VCaP (cell line): ENCODE measurements at regions not wholly inside any gene's neighbourhood (a gene's known extent, or its start where the extent isn't known, plus 50 kb on each side); places are given as distances from the start of the nearest gene placed in this dataset.
A peak's percentile ranks its signal among the peaks of the same experiment; 100 is the strongest.

ENCODE experiments used
- H3K27ac ChIP-seq: fragments of 450-650 bp; 2 replicates; pipeline ENCODE4 v1.5.1; 2017
- CTCF ChIP-seq: fragments of 450-650 bp; conservative IDR thresholded peaks from 2 replicates; pipeline ENCODE4 v1.5.1; 2017; ENCODE audit warnings: mild to moderate bottlenecking, moderate library complexity

GRCh38 chr11:43034341-43034740 lies 277.5 kb upstream of the API5 start:
- H3K27ac ChIP-seq: no peak overlapping the region
- TF ChIP-seq CTCF: no peak

GRCh38 chr11:43035086-43035485 lies 276.7 kb upstream of the API5 start:
- no peak for TF ChIP-seq CTCF
- no peak overlapping the region for H3K27ac ChIP-seq

- no peak overlapping the region for H3K27ac ChIP-seq
- TF ChIP-seq CTCF: no peak
Measured at GRCh38 chr11:43053638-43054412, 258.0 kb upstream of the API5 start.

GRCh38 chr11:43067681-43068080 lies 244.1 kb upstream of the API5 start:
- no peak overlapping the region for H3K27ac ChIP-seq
- no peak for TF ChIP-seq CTCF

GRCh38 chr11:43071338-43071737 lies 240.5 kb upstream of the API5 start:
- no peak overlapping the region for H3K27ac ChIP-seq
- TF ChIP-seq CTCF: no peak

GRCh38 chr11:43072096-43072495 lies 239.7 kb upstream of the API5 start:
- peak overlapping the region; percentile 42 for H3K27ac ChIP-seq
- TF ChIP-seq CTCF: no peak

- H3K27ac ChIP-seq: peak overlapping the region; percentile 42
- no peak for TF ChIP-seq CTCF
Measured at GRCh38 chr11:43072911-43073310, 238.9 kb upstream of the API5 start.
